MM.1S (cell line): ENCODE measurements at regions not wholly inside any gene's neighbourhood (a gene's known extent, or its start where the extent isn't known, plus 50 kb on each side); places are given as distances from the start of the nearest gene placed in this dataset.

Experiments used
- DNase-seq: peaks from one replicate; pipeline ENCODE4 v3.0.0-alpha.2; 2015
- H2AFZ ChIP-seq: fragments of 300-600 bp; sonication (generic); 2 replicates; pipeline ENCODE4 v1.6.0; 2016; ENCODE audit warnings: antibody characterized with exemption, low read length
- H3F3A ChIP-seq: fragments of 300-600 bp; sonication (generic); 2 replicates; pipeline ENCODE4 v1.6.1; 2016; ENCODE audit warnings: mild to moderate bottlenecking, antibody characterized with exemption, low read length, moderate library complexity, mixed read lengths; ENCODE audit not compliant: insufficient read depth
- H3K27ac ChIP-seq: fragments of 300-600 bp; sonication (generic); 2 replicates; pipeline ENCODE4 v1.5.1; 2016; ENCODE audit warnings: mild to moderate bottlenecking, low read length
- H3K27me3 ChIP-seq: fragments of 300-600 bp; sonication (generic); replicated peaks from 2 replicates; pipeline ENCODE4 v1.6.0; 2016; ENCODE audit warnings: low read length; ENCODE audit not compliant: insufficient read depth
- H3K36me3 ChIP-seq: fragments of 300-600 bp; sonication (generic); replicated peaks from 2 replicates; pipeline ENCODE4 v1.6.1; 2016; ENCODE audit warnings: mild to moderate bottlenecking, low read length, mixed read lengths; ENCODE audit not compliant: insufficient read depth
- H3K4me1 ChIP-seq: fragments of 300-600 bp; sonication (generic); 2 replicates; pipeline ENCODE4 v1.6.1; 2016; ENCODE audit warnings: low read length, mixed read lengths
- H3K4me2 ChIP-seq: fragments of 300-600 bp; sonication (generic); 2 replicates; pipeline ENCODE4 v1.6.0; 2016; ENCODE audit warnings: low read depth, low read length
- H3K4me3 ChIP-seq: fragments of 300-600 bp; sonication (generic); 2 replicates; pipeline ENCODE4 v1.5.1; 2016; ENCODE audit warnings: low read length, mixed read lengths
- H3K79me2 ChIP-seq: fragments of 300-600 bp; sonication (generic); 2 replicates; pipeline ENCODE4 v1.6.1; 2016; ENCODE audit warnings: mixed run types, low read length, mixed read lengths
- H3K9ac ChIP-seq: fragments of 300-600 bp; sonication (generic); 2 replicates; pipeline ENCODE4 v1.6.1; 2016; ENCODE audit warnings: low read length, mixed read lengths
- H3K9me2 ChIP-seq: fragments of 300-600 bp; sonication (generic); replicated peaks from 2 replicates; pipeline ENCODE4 v1.6.1; 2016; ENCODE audit warnings: mild to moderate bottlenecking, low read length, mixed read lengths; ENCODE audit not compliant: insufficient read depth
- H3K9me3 ChIP-seq: fragments of 300-600 bp; sonication (generic); replicated peaks from 2 replicates; pipeline ENCODE4 v1.6.1; 2016; ENCODE audit warnings: mild to moderate bottlenecking, low read length, mixed read lengths; ENCODE audit not compliant: insufficient read depth
- H4K20me1 ChIP-seq: fragments of 300-600 bp; sonication (generic); 2 replicates; pipeline ENCODE4 v1.6.1; 2016; ENCODE audit warnings: mild to moderate bottlenecking, low read length, moderate library complexity, mixed read lengths; ENCODE audit not compliant: insufficient read depth
- CTCF ChIP-seq: fragments of 300-600 bp; sonication (generic); IDR thresholded peaks from 2 replicates; pipeline ENCODE4 v1.5.1; 2016; ENCODE audit warnings: antibody characterized with exemption, low read length, mixed read lengths
- EZH2 ChIP-seq: fragments of 300-600 bp; sonication (generic); optimal IDR thresholded peaks from 2 replicates; pipeline ENCODE3; 2017; ENCODE audit warnings: low read depth, mild to moderate bottlenecking, antibody characterized with exemption, low read length, mixed read lengths
- EZH2phosphoT487 ChIP-seq: fragments of 300-600 bp; sonication (generic); IDR thresholded peaks from 2 replicates; pipeline ENCODE4 v1.6.1; 2018; ENCODE audit warnings: antibody characterized with exemption, low read length

- no peak for DNase-seq
- H2AFZ ChIP-seq: no peak overlapping the region
- no peak overlapping the region for H3K4me3 ChIP-seq
- H3F3A ChIP-seq: no peaks in the 10 kb centered on the region
- H3K4me1 ChIP-seq: peaks cover 4% of the 10 kb centered on the region
- no peak overlapping the region for H3K4me2 ChIP-seq
- H3K27ac ChIP-seq: no peak overlapping the region
- no peaks in the 10 kb centered on the region for H3K9me2 ChIP-seq
- no peaks in the 10 kb centered on the region for H3K36me3 ChIP-seq
- H3K79me2 ChIP-seq: no peaks in the 10 kb centered on the region
- H3K9me3 ChIP-seq: no peaks in the 10 kb centered on the region
- H3K27me3 ChIP-seq: no peaks in the 10 kb centered on the region
- no peak for TF ChIP-seq EZH2phosphoT487
- TF ChIP-seq CTCF: no peak
- TF ChIP-seq EZH2: no peak
- no peaks in the 10 kb centered on the region for H4K20me1 ChIP-seq
- no peak overlapping the region for H3K9ac ChIP-seq
Measured at GRCh38 chr7:47217086-47217485, 364.8 kb downstream of the TNS3 start.

- Histone ChIP-seq H3K27ac (no peak overlapping the region), H3K9me3 (no peaks in the 10 kb centered on the region), H3K9me2 (no peaks in the 10 kb centered on the region), H4K20me1 (no peaks in the 10 kb centered on the region), H3K4me1 (peaks cover 11% of the 10 kb centered on the region), H3K36me3 (no peaks in the 10 kb centered on the region), H3K27me3 (no peaks in the 10 kb centered on the region), H3K4me3 (no peak overlapping the region), H3K79me2 (no peaks in the 10 kb centered on the region), H3K4me2 (no peak overlapping the region), H3F3A (no peaks in the 10 kb centered on the region), H2AFZ (no peak overlapping the region), H3K9ac (no peak overlapping the region)
- DNase-seq: no peak
- TF ChIP-seq CTCF (no peak), EZH2 (no peak), EZH2phosphoT487 (no peak)
Measured at GRCh38 chr7:47216439-47216838, 365.5 kb downstream of the TNS3 start.

DNA sequence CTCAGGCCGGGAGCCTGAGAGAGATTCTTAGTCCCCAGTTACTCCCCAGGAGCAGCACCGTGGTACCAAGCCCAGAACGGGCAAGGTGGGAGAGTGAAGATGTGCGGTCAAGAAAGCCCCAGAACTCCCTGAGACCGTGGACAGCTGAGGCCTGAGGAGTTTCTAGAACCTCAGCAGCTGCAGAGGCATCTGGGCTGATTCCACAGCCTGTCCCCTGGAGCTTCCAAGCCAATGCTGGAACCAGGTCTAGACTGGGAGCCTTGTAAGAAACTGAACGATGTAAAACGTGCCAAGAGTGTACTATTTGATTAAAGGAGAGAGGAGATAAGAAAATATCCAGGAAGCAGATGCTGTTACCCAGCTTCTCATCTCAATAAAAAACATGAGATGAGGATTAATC is 366.3 kb downstream of the TNS3 start:
- Histone ChIP-seq H3K4me2 (no peak overlapping the region), H3K36me3 (no peaks in the 10 kb centered on the region), H3K79me2 (no peaks in the 10 kb centered on the region), H3F3A (no peaks in the 10 kb centered on the region), H3K4me3 (no peak overlapping the region), H3K9me3 (no peaks in the 10 kb centered on the region), H4K20me1 (no peaks in the 10 kb centered on the region), H2AFZ (no peak overlapping the region), H3K27me3 (no peaks in the 10 kb centered on the region), H3K9me2 (no peaks in the 10 kb centered on the region), H3K27ac (no peak overlapping the region), H3K4me1 (peaks cover 14% of the 10 kb centered on the region), H3K9ac (no peak overlapping the region)
- DNase-seq: no peak
- no peak for TF ChIP-seq EZH2
- TF ChIP-seq CTCF: no peak
- TF ChIP-seq EZH2phosphoT487: no peak
